ENCODE measurements at regions not wholly inside any gene's neighbourhood (a gene's known extent, or its start where the extent isn't known, plus 50 kb on each side); places are given as distances from the start of the nearest gene placed in this dataset.
A peak's percentile ranks its signal among the peaks of the same experiment; 100 is the strongest.

- Histone ChIP-seq H3K4me1 (no peaks in the 10 kb centered on the region), H3K36me3 (no peaks in the 10 kb centered on the region), H3K4me3 (no peak overlapping the region), H3K9me3 (no peaks in the 10 kb centered on the region), H3K27ac (no peak overlapping the region), H3K27me3 (no peaks in the 10 kb centered on the region)
- intact Hi-C loops (cut with DNase I) = no loop called here
- DNase-seq = no peak
- no peak for TF ChIP-seq CTCF (IDR thresholded peaks at IDR 0.05)
- TF ChIP-seq POLR2A (IDR thresholded peaks at IDR 0.05) = no peak
Measured at GRCh38 chr5:128895122-128895521, 70.2 kb upstream of the SLC27A6 start.

GRCh38 chr5:128896675-128897074, 68.6 kb upstream of the SLC27A6 start:
- intact Hi-C loops (cut with DNase I) = no loop called here
- WGBS, 2 donors = 85 to 100% methylated on average over 2 of the region's 2 CpGs
- Histone ChIP-seq H3K27me3 (no peaks in the 10 kb centered on the region), H3K9me3 (no peaks in the 10 kb centered on the region), H3K4me1 (no peaks in the 10 kb centered on the region), H3K36me3 (no peaks in the 10 kb centered on the region), H3K27ac (no peak overlapping the region), H3K4me3 (no peak overlapping the region)
- DNase-seq = no peak
- TF ChIP-seq CTCF (IDR thresholded peaks at IDR 0.05) = no peak
- no peak for TF ChIP-seq POLR2A (IDR thresholded peaks at IDR 0.05)

- intact Hi-C loops (cut with DNase I) = loop anchor here (10.0 kb wide), 1 partner anchor 231 kb away; no protein-coding TSS in a partner anchor
- WGBS, 2 donors = 76 to 85% methylated on average over 5 of the region's 5 CpGs
- Histone ChIP-seq H3K36me3 (no peaks in the 10 kb centered on the region), H3K9me3 (no peaks in the 10 kb centered on the region), H3K4me3 (no peak overlapping the region), H3K27ac (no peak overlapping the region), H3K27me3 (no peaks in the 10 kb centered on the region), H3K4me1 (no peaks in the 10 kb centered on the region)
- no peak for DNase-seq
- TF ChIP-seq CTCF (IDR thresholded peaks at IDR 0.05) (no peak), POLR2A (IDR thresholded peaks at IDR 0.05) (no peak)
Measured at GRCh38 chr5:128903550-128903949, 61.7 kb upstream of the SLC27A6 start.

- no peaks in the 10 kb centered on the region for H3K36me3 ChIP-seq
- TF ChIP-seq POLR2A (IDR thresholded peaks at IDR 0.05) (no peak), CTCF (IDR thresholded peaks at IDR 0.05) (no peak)
- intact Hi-C loops (cut with DNase I) = loop anchor here (10.0 kb wide), 1 partner anchor 230 kb away; no protein-coding TSS in a partner anchor
- H3K4me1 ChIP-seq = no peaks in the 10 kb centered on the region
- no peak for DNase-seq
- 56 to 58% methylated on average over 2 to 3 of the region's 3 CpGs for WGBS, 2 donors
- H3K27me3 ChIP-seq = no peaks in the 10 kb centered on the region
- H3K9me3 ChIP-seq = no peaks in the 10 kb centered on the region
- no peak overlapping the region for H3K27ac ChIP-seq
- no peak overlapping the region for H3K4me3 ChIP-seq
Measured at GRCh38 chr5:128904805-128905567, 60.3 kb upstream of the SLC27A6 start.

- DNase-seq = no peak
- Histone ChIP-seq H3K9me3 (no peaks in the 10 kb centered on the region), H3K4me1 (no peaks in the 10 kb centered on the region), H3K4me3 (no peak overlapping the region), H3K27ac (no peak overlapping the region), H3K27me3 (no peaks in the 10 kb centered on the region), H3K36me3 (no peaks in the 10 kb centered on the region)
- 37 to 43% methylated on average over 4 of the region's 4 CpGs for WGBS, 2 donors
- intact Hi-C loops (cut with DNase I) = loop anchor here (10.0 kb wide), 1 partner anchor 229 kb away; no protein-coding TSS in a partner anchor
- no peak for TF ChIP-seq POLR2A (IDR thresholded peaks at IDR 0.05)
- peak; percentile 50 to 82 (median 76) for TF ChIP-seq CTCF (IDR thresholded peaks at IDR 0.05)
Measured at GRCh38 chr5:128905568-128906110, 59.6 kb upstream of the SLC27A6 start.

Measured in esophagus squamous epithelium (tissue), 5 donors.